ENCODE measurements at regions not wholly inside any gene's neighbourhood (a gene's known extent, or its start where the extent isn't known, plus 50 kb on each side); places are given as distances from the start of the nearest gene placed in this dataset. TPM values are rescaled to one million over a fixed set of nuclear protein-coding genes. Genes with fewer than 3 reads are reported as not detected.

- Histone ChIP-seq H3K79me2 (ENCODE audit: insufficient read depth, low read depth, low read length) (no peaks in the 10 kb centered on the region), H3K36me3 (ENCODE audit: insufficient read depth, low read length) (no peaks in the 10 kb centered on the region), H4K20me1 (ENCODE audit: insufficient read depth, low read length) (no peaks in the 10 kb centered on the region), H3K27ac (ENCODE audit: low read depth, low read length, poor library complexity, severe bottlenecking) (no peak overlapping the region), H3K9me3 (ENCODE audit: low read length) (no peaks in the 10 kb centered on the region), H2AFZ (ENCODE audit: low read length) (no peak overlapping the region), H3K4me1 (ENCODE audit: insufficient read depth, low read length, poor library complexity, severe bottlenecking) (no peaks in the 10 kb centered on the region), H3K4me3 (ENCODE audit: low read depth, low read length, poor library complexity, severe bottlenecking) (no peak overlapping the region), H3K4me2 (ENCODE audit: low read length) (no peak overlapping the region), H3K9me2 (ENCODE audit: insufficient read depth, low read length) (no peaks in the 10 kb centered on the region)
- TF ChIP-seq EZH2phosphoT487 (IDR thresholded peaks at IDR 0.05; ENCODE audit: borderline replicate concordance, low read depth, low read length), result no peak
- TF ChIP-seq, protein P1, sequence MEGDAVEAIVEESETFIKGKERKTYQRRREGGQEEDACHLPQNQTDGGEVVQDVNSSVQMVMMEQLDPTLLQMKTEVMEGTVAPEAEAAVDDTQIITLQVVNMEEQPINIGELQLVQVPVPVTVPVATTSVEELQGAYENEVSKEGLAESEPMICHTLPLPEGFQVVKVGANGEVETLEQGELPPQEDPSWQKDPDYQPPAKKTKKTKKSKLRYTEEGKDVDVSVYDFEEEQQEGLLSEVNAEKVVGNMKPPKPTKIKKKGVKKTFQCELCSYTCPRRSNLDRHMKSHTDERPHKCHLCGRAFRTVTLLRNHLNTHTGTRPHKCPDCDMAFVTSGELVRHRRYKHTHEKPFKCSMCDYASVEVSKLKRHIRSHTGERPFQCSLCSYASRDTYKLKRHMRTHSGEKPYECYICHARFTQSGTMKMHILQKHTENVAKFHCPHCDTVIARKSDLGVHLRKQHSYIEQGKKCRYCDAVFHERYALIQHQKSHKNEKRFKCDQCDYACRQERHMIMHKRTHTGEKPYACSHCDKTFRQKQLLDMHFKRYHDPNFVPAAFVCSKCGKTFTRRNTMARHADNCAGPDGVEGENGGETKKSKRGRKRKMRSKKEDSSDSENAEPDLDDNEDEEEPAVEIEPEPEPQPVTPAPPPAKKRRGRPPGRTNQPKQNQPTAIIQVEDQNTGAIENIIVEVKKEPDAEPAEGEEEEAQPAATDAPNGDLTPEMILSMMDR (conservative IDR thresholded peaks at IDR 0.05; ENCODE audit: low read length), result no peak
- CTCF ChIA-PET (ENCODE audit: unreplicated experiment), result no interaction called here
- POLR2A ChIA-PET, result no interaction called here
- no TSS peak for BruUV-seq (replicated peaks)
- DNase-seq (ENCODE audit: low spot score), result no peak
- intact Hi-C loops (cut with micrococcal nuclease; ENCODE audit: unreplicated experiment), result no loop called here
Measured at GRCh38 chr18:37619964-37620363, 54.4 kb upstream of the CELF4 start.

- no TSS peak for BruUV-seq (replicated peaks)
- TF ChIP-seq, protein P1 (conservative IDR thresholded peaks at IDR 0.05; ENCODE audit: low read length), result no peak
- TF ChIP-seq EZH2phosphoT487 (IDR thresholded peaks at IDR 0.05; ENCODE audit: borderline replicate concordance, low read depth, low read length), result no peak
- no peak overlapping the region for H2AFZ ChIP-seq (ENCODE audit: low read length)
- no peaks in the 10 kb centered on the region for H3K36me3 ChIP-seq (ENCODE audit: insufficient read depth, low read length)
- ChIA-PET CTCF (ENCODE audit: unreplicated experiment) (no interaction called here), POLR2A (no interaction called here)
- no peak for DNase-seq (ENCODE audit: low spot score)
- no peak overlapping the region for H3K4me2 ChIP-seq (ENCODE audit: low read length)
- no peak overlapping the region for H3K4me3 ChIP-seq (ENCODE audit: low read depth, low read length, poor library complexity, severe bottlenecking)
- H3K9me2 ChIP-seq (ENCODE audit: insufficient read depth, low read length), result no peaks in the 10 kb centered on the region
- H4K20me1 ChIP-seq (ENCODE audit: insufficient read depth, low read length), result no peaks in the 10 kb centered on the region
- no peak overlapping the region for H3K27ac ChIP-seq (ENCODE audit: low read depth, low read length, poor library complexity, severe bottlenecking)
- H3K9me3 ChIP-seq (ENCODE audit: low read length), result no peaks in the 10 kb centered on the region
- H3K4me1 ChIP-seq (ENCODE audit: insufficient read depth, low read length, poor library complexity, severe bottlenecking), result no peaks in the 10 kb centered on the region
- intact Hi-C loops (cut with micrococcal nuclease; ENCODE audit: unreplicated experiment), result no loop called here
- no peaks in the 10 kb centered on the region for H3K79me2 ChIP-seq (ENCODE audit: insufficient read depth, low read depth, low read length)
Measured at GRCh38 chr18:37617623-37618022, 52.0 kb upstream of the CELF4 start.

Small RNA genes in the stretch of these regions (microRNA-seq; reads per million reads assigned to microRNA genes)
- not detected for gene MIR4318 (ENCODE audit: borderline replicate concordance)
- not detected for gene MIR5583-1 (ENCODE audit: borderline replicate concordance)
- not detected for gene MIR5583-2 (ENCODE audit: borderline replicate concordance)
- not detected for gene MIR924 (ENCODE audit: borderline replicate concordance)

Small RNA genes in the stretch of these regions (small RNA-seq; reads per million reads assigned to genes)
- gene AC011712.1 (not detected), gene MIR4318 (not detected), gene MIR5583-1 (not detected), gene RN7SKP182 (not detected), gene RNU6-1242P (not detected), gene RNU6-706P (not detected)
